Thyroid gland (tissue), 4 donors: ENCODE measurements at regions not wholly inside any gene's neighbourhood (a gene's known extent, or its start where the extent isn't known, plus 50 kb on each side); places are given as distances from the start of the nearest gene placed in this dataset.
"Not testable (repeated sequence)": the region's sequence is repeated elsewhere in the genome, so short reads cannot be mapped to it uniquely, and the experiment has no call there.

Experiments used
- DNase-seq, 2 donors: peaks; one replicate each; pipeline ENCODE4 v3.0.0-alpha.2; 2019
- H3K27ac ChIP-seq, 3 donors: fragments of 200-600 bp; sonication (generic); 1 replicate in 2 of 3; 2 replicates in 1 of 3; pipeline ENCODE4 v1.5.1; 2016 to 2019; ENCODE audit warnings: mild to moderate bottlenecking in 1 of 3, moderate library complexity in 1 of 3
- H3K27me3 ChIP-seq: fragments of 200-600 bp; sonication (generic); one replicate; pipeline ENCODE4 v1.5.1; 2019
- H3K36me3 ChIP-seq, 2 donors: fragments of 200-600 bp; sonication (generic); one replicate each; pipeline ENCODE4 v1.5.1; 2016 to 2019
- H3K4me1 ChIP-seq, 2 donors: fragments of 200-600 bp; sonication (generic); one replicate each; pipeline ENCODE4 v1.5.1; 2017 to 2019
- H3K4me3 ChIP-seq, 3 donors: fragments of 200-600 bp; sonication (generic); replicated peaks in 1 of 3; 1 replicate in 2 of 3; 2 replicates in 1 of 3; pipeline ENCODE4 v1.5.1; 2016; ENCODE audit warnings: mild to moderate bottlenecking in 1 of 3
- H3K9me3 ChIP-seq: fragments of 200-600 bp; sonication (generic); one replicate; pipeline ENCODE4 v1.5.1; 2017
- CTCF ChIP-seq, 6 experiments: fragments of 200-600 bp in 3 of 6; fragments of 450-650 bp in 3 of 6; sonication (generic) in 3 of 6; IDR thresholded peaks; one replicate each; pipeline ENCODE4 v1.5.1; 2016 to 2019; ENCODE audit warnings: antibody characterized with exemption in 6 of 6, mild to moderate bottlenecking in 2 of 6, inconsistent platforms in 1 of 6, moderate library complexity in 1 of 6
- POLR2A ChIP-seq, 2 donors: fragments of 450-650 bp; IDR thresholded peaks; one replicate each; pipeline ENCODE4 v1.6.1; 2017; ENCODE audit warnings: antibody characterized with exemption in 2 of 2, mild to moderate bottlenecking in 2 of 2, moderate library complexity in 1 of 2
- WGBS, 2 donors: methylation state at CpG; one replicate each; pipeline ENCODE4 v1.1.5; 2017; 5-methylcytosine and 5-hydroxymethylcytosine counted together
- intact Hi-C: fragments of 100-400 bp; cut with DNase I; formaldehyde crosslinking; loops from one replicate; pipeline ENCODE4 v1.15.1; 2023

DNA sequence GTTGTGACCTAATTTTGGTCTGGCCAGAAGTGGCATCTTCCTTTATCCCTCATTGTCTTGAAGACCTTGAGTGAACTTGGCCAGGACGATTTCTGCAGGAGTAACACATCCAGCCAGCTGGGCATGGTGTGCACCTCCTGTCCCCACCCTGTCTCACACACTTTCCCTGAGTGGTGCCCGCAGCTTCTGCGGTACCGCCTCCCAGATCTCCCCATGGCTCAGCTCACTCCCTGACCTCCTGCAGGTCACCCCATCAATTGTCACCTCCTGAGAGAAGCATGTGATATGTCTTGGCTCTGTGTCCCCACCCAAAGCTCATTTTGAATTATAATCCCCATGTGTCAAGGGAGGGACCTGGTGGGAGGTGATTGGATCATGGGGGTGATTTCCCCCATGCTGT is 50.2 kb upstream of the TP53I11 start:
- H3K4me1 ChIP-seq, result no peaks in the 10 kb centered on the region
- H3K36me3 ChIP-seq, result no peaks in the 10 kb centered on the region
- 93 to 97% methylated on average over 4 of the region's 4 CpGs for WGBS, 2 donors
- H3K27ac ChIP-seq, result no peak overlapping the region
- no peaks in the 10 kb centered on the region for H3K27me3 ChIP-seq
- intact Hi-C loops, result no loop called here
- no peak overlapping the region for H3K4me3 ChIP-seq
- no peak for TF ChIP-seq POLR2A (IDR thresholded peaks at IDR 0.05)
- no peak for DNase-seq
- no peaks in the 10 kb centered on the region for H3K9me3 ChIP-seq

- H3K27ac ChIP-seq, result no peak overlapping the region
- 88 to 90% methylated on average over 6 of the region's 6 CpGs for WGBS, 2 donors
- no peaks in the 10 kb centered on the region for H3K27me3 ChIP-seq
- intact Hi-C loops, result no loop called here
- H3K4me1 ChIP-seq, result no peaks in the 10 kb centered on the region
- TF ChIP-seq POLR2A (IDR thresholded peaks at IDR 0.05) (no peak), CTCF (IDR thresholded peaks at IDR 0.05) (no peak)
- no peak overlapping the region for H3K4me3 ChIP-seq
- DNase-seq, result no peak
- no peaks in the 10 kb centered on the region for H3K36me3 ChIP-seq
- no peaks in the 10 kb centered on the region for H3K9me3 ChIP-seq
These were observed 50.9 kb upstream of the TP53I11 start for GRCh38 chr11:45001466-45002165.

- intact Hi-C loops, result no loop called here
- Histone ChIP-seq H3K4me3 (no peak overlapping the region), H3K4me1 (no peaks in the 10 kb centered on the region), H3K36me3 (no peaks in the 10 kb centered on the region), H3K9me3 (no peaks in the 10 kb centered on the region), H3K27me3 (no peaks in the 10 kb centered on the region), H3K27ac (no peak overlapping the region)
- DNase-seq, result no peak
- TF ChIP-seq CTCF (IDR thresholded peaks at IDR 0.05), result no peak
- TF ChIP-seq POLR2A (IDR thresholded peaks at IDR 0.05), result no peak
- 97 to 100% methylated on average over 1 of the region's 1 CpG for WGBS, 2 donors
These were observed 54.4 kb upstream of the TP53I11 start for GRCh38 chr11:45005106-45005505.

GRCh38 chr11:45007011-45007410 is 56.3 kb upstream of the TP53I11 start:
- H3K4me1 ChIP-seq, result no peaks in the 10 kb centered on the region
- no peak overlapping the region for H3K27ac ChIP-seq
- no peak for DNase-seq
- H3K9me3 ChIP-seq, result no peaks in the 10 kb centered on the region
- no peaks in the 10 kb centered on the region for H3K27me3 ChIP-seq
- H3K36me3 ChIP-seq, result no peaks in the 10 kb centered on the region
- TF ChIP-seq POLR2A (IDR thresholded peaks at IDR 0.05) (no peak), CTCF (IDR thresholded peaks at IDR 0.05) (no peak)
- WGBS, 2 donors, result 78 to 80% methylated on average over 8 of the region's 8 CpGs
- H3K4me3 ChIP-seq, result no peak overlapping the region
- intact Hi-C loops, result no loop called here

DNA sequence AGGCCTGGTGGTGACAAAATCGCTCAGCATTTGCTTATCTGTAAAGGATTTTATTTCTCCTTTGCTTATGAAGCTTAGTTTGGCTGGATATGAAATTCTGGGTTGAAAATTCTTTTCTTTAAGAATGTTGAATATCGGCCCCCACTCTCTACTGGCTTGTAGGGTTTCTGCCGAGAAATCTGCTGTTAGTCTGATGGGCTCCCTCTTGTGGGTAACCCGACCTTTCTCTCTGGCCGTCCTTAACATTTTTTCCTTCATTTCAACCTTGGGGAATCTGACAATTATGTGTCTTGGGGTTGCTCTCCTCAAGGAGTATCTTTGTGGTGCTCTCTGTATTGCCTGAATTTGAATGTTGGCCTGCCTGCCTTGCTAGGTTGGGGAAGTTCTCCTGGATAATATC is 65.3 kb upstream of the TP53I11 start:
- H3K36me3 ChIP-seq, H3K9me3 ChIP-seq, intact Hi-C loops, H3K27ac ChIP-seq, H3K27me3 ChIP-seq, DNase-seq, H3K4me1 ChIP-seq, H3K4me3 ChIP-seq: not testable (repeated sequence)
- 80 to 81% methylated on average over 5 of the region's 5 CpGs for WGBS, 2 donors

- H3K36me3 ChIP-seq, DNase-seq, intact Hi-C loops, H3K4me3 ChIP-seq, H3K27ac ChIP-seq, H3K9me3 ChIP-seq, H3K27me3 ChIP-seq: not testable (repeated sequence)
- peaks cover 7 to 11% of the 10 kb centered on the region in 2 donors for H3K4me1 ChIP-seq
- WGBS, 2 donors, result 39 to 44% methylated on average over 4 of the region's 4 CpGs
These were observed 65.8 kb upstream of the TP53I11 start for GRCh38 chr11:45016446-45016845.
